ENCODE measurements at regions not wholly inside any gene's neighbourhood (a gene's known extent, or its start where the extent isn't known, plus 50 kb on each side); places are given as distances from the start of the nearest gene placed in this dataset.
A peak's percentile ranks its signal among the peaks of the same experiment; 100 is the strongest.

DNA sequence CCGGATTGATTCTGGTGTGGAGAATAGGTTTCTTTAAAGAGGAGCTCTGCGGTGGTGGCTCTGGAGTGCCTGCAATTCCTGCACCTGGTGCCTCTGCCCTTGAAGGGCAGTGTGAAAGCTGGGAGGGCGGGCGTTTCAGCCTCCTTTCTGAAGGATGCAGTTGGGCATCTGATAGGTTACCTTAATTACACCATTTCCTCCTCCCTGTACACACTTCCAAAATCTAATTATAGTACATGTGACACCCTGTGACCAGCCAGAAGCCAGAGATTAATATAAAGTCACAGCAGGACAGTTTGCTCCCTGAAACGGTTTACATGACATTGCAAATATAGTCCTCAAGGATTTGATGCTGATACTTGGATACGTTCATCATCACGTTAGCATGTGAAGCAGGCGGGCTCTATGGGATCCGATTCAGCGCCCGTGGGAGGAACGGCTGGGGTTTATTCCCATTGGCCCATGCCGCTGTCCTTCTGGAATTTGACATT, 548.2 kb downstream of the QKI start:
- H3K4me3 ChIP-seq = no peak overlapping the region
- H3K27ac ChIP-seq = no peak overlapping the region
- TF ChIP-seq, protein P1, sequence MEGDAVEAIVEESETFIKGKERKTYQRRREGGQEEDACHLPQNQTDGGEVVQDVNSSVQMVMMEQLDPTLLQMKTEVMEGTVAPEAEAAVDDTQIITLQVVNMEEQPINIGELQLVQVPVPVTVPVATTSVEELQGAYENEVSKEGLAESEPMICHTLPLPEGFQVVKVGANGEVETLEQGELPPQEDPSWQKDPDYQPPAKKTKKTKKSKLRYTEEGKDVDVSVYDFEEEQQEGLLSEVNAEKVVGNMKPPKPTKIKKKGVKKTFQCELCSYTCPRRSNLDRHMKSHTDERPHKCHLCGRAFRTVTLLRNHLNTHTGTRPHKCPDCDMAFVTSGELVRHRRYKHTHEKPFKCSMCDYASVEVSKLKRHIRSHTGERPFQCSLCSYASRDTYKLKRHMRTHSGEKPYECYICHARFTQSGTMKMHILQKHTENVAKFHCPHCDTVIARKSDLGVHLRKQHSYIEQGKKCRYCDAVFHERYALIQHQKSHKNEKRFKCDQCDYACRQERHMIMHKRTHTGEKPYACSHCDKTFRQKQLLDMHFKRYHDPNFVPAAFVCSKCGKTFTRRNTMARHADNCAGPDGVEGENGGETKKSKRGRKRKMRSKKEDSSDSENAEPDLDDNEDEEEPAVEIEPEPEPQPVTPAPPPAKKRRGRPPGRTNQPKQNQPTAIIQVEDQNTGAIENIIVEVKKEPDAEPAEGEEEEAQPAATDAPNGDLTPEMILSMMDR (IDR thresholded peaks at IDR 0.05) = no peak
- no peak for DNase-seq (ENCODE audit: low spot score)

DNA sequence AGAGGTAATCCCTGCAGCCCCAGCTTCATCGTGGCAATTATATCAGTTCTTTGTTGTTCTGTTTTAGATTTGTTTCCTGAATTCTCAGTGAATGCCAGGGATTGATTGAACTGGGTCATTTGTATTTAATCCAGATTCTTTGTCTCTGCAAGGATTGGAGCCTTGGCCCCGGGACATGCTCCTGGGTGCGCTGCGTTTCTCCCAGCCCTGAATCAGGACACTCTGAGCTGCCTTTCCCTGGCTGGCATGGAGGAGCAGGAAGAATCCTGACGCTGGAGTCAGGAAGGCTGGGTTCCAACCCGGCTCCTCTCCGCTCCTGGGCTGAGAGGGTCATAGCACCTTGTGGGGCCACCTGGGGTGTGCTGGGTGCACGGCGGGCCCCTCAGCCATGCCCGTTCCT, 545.6 kb downstream of the QKI start:
- TF ChIP-seq, protein P1 (IDR thresholded peaks at IDR 0.05) = no peak
- DNase-seq (ENCODE audit: low spot score) = no peak
- no peak overlapping the region for H3K4me3 ChIP-seq
- no peak overlapping the region for H3K27ac ChIP-seq

DNA sequence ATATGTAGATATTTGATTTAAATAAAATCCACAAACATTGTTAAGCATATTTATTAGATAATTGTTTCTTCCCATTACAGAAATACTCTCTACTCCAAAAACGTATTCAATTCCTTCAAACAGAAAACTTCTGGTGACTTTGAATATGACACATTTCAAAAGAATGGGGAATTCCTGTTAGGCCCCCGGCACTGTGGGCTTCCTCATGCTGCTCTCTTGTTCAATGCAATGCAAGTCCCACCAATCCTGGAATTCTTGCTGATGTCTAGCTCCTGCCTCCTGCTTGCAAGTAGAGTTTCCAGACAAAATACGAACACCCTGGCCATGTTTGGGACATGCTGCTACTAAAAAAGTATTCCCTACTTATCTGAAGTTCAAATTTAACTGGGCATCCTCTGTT, 544.1 kb downstream of the QKI start:
- TF ChIP-seq, protein P1 (IDR thresholded peaks at IDR 0.05) = no peak
- no peak for DNase-seq (ENCODE audit: low spot score)
- H3K27ac ChIP-seq = no peak overlapping the region
- H3K4me3 ChIP-seq = no peak overlapping the region

DNA sequence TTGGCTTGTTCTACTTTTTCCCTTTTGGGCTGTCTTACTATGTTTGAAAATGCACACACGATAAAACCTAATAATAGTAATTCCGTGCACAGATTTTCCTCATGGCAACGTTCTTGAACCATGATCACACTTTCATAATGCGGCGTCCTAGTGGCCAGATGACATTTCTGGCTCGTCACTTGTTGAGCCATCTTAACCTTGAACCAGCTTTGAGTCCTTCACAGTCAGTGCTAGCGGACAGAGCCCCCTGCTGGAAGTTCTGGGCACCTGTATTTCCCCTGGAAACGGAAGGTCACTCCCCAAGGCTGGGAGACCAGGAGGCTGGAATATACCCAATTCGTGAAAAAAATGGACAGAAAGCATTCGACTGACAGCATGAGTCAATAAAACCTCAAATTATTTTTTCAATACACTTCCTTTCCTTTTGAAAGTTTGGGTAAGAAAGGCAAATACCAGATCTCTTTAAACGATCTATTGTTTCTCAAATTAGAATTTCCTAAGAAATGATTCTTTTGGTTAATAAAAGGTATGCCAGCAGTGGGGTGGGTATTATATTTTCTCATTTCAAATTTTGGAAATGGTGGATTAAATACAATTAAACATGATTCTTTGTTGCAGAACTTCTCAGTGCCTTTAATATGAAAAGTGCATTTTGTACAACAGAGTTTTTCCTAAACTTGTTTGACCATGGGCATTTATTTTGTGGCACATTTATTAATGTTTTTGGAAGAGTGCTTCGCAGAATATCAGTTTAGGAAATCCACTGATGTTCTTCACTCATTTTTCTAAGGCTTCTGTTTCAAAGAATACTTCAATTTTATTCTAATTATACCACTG, 542.3 kb downstream of the QKI start:
- no peak overlapping the region for H3K27ac ChIP-seq
- TF ChIP-seq, protein P1 (IDR thresholded peaks at IDR 0.05) = peak; percentile 68
- H3K4me3 ChIP-seq = peak overlapping the region; percentile 13
- no peak for DNase-seq (ENCODE audit: low spot score)

DNA sequence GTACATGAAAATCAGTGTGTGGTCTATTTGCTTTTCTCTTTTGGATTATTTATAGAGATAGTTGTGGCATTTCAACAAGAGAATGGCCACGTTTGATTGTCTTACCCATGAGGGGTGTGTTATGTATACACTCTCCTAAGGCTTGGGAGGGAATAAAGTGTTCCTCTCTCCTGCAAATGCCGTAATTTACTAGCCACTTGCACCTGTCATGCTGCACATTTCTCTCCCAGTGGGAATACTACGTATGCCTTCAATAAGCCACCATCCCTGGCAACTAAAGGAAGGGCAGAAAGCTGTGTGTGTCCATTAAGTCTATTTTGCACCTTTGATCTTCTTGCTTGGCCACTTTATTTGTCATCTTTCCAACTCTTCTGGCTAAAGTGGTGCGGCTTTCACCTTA, 541.2 kb downstream of the QKI start:
- H3K27ac ChIP-seq = no peak overlapping the region
- no peak overlapping the region for H3K4me3 ChIP-seq
- no peak for DNase-seq (ENCODE audit: low spot score)
- TF ChIP-seq, protein P1 (IDR thresholded peaks at IDR 0.05) = no peak

DNA sequence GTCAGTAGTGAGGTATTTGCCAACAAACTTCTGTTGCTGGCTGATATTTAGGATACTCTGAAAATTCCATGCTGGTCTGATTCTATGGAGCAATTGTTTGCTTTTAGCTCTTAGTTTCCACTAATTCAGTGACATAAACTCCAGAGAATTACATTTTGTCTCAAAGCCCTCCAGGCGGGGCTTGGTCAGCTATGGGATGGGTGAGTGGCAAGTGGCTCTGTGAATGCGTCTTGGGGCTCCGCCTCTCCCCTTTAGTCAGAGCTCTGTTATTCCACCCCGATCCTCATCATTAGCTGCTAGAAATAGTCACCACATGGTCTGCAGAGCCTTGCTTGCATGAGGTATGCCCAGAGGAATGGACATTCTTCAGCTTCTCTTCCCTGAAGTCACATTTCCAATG, 540.6 kb downstream of the QKI start:
- Histone ChIP-seq H3K27ac (no peak overlapping the region), H3K4me3 (no peak overlapping the region)
- DNase-seq (ENCODE audit: low spot score) = no peak
- TF ChIP-seq, protein P1 (IDR thresholded peaks at IDR 0.05) = no peak
